Neural cell (in vitro differentiated cells): ENCODE measurements at regions not wholly inside any gene's neighbourhood (a gene's known extent, or its start where the extent isn't known, plus 50 kb on each side); places are given as distances from the start of the nearest gene placed in this dataset.

ENCODE experiments used
- H2AFZ ChIP-seq: fragments of 200-600, 300-800 bp; sonication (generic), shearing (Covaris generic); 2 replicates; pipeline ENCODE4 v1.6.0; 2014; ENCODE audit warnings: low read depth, mild to moderate bottlenecking, antibody characterized with exemption, low read length, moderate library complexity
- H3F3A ChIP-seq: fragments of 200-600 bp; shearing (Covaris generic); 2 replicates; pipeline ENCODE4 v1.6.1; 2016; ENCODE audit warnings: mild to moderate bottlenecking, moderate library complexity, mixed read lengths, antibody characterized with exemption, low read length; ENCODE audit not compliant: insufficient read depth, poor library complexity, severe bottlenecking
- H3K27ac ChIP-seq: fragments of 200-600, 300-800 bp; sonication (generic), shearing (Covaris generic); 2 replicates; pipeline ENCODE4 v1.5.1; 2014; ENCODE audit warnings: mild to moderate bottlenecking, low read length, moderate library complexity
- H3K27me3 ChIP-seq: fragments of 300-800, 200-600 bp; sonication (generic), shearing (Covaris generic); 2 replicates; pipeline ENCODE4 v1.6.0; 2014; ENCODE audit warnings: mild to moderate bottlenecking, low read depth, low read length, moderate library complexity; ENCODE audit not compliant: insufficient read depth
- H3K36me3 ChIP-seq: fragments of 300-800, 200-600 bp; sonication (generic), shearing (Covaris generic); 2 replicates; pipeline ENCODE4 v1.5.1; 2014; ENCODE audit warnings: mild to moderate bottlenecking, antibody characterized with exemption, low read length, moderate library complexity; ENCODE audit not compliant: insufficient read depth
- H3K4me2 ChIP-seq: fragments of 300-800, 200-600 bp; sonication (generic), shearing (Covaris generic); 2 replicates; pipeline ENCODE4 v1.6.0; 2014; ENCODE audit warnings: mild to moderate bottlenecking, low read length
- H3K4me3 ChIP-seq: fragments of 300-800, 200-600 bp; sonication (generic), shearing (Covaris generic); 2 replicates; pipeline ENCODE4 v1.5.1; 2014; ENCODE audit warnings: mild to moderate bottlenecking, low read length, moderate library complexity
- H3K79me2 ChIP-seq: fragments of 200-600 bp; shearing (Covaris generic); replicated peaks from 2 replicates; pipeline ENCODE4 v1.6.0; 2014; ENCODE audit warnings: mild to moderate bottlenecking, low read length, moderate library complexity; ENCODE audit not compliant: insufficient read depth
- H3K9ac ChIP-seq: fragments of 300-800, 200-600 bp; sonication (generic), shearing (Covaris generic); 2 replicates; pipeline ENCODE4 v1.6.1; 2016; ENCODE audit warnings: mild to moderate bottlenecking, low read length, mixed read lengths
- H3K9me2 ChIP-seq: fragments of 200-600 bp; shearing (Covaris generic); 2 replicates; pipeline ENCODE4 v1.6.1; 2016; ENCODE audit warnings: mild to moderate bottlenecking, low read length, mixed read lengths; ENCODE audit not compliant: insufficient read depth
- H3K9me3 ChIP-seq: fragments of 200-600, 300-800 bp; sonication (generic), shearing (Covaris generic); 2 replicates; pipeline ENCODE4 v1.6.1; 2016; ENCODE audit warnings: mild to moderate bottlenecking, mixed run types, low read length, moderate library complexity, mixed read lengths
- H4K20me1 ChIP-seq: fragments of 200-600 bp; shearing (Covaris generic); 2 replicates; pipeline ENCODE4 v1.6.1; 2016; ENCODE audit warnings: mild to moderate bottlenecking, mixed run types; ENCODE audit not compliant: insufficient read depth
- CTCF ChIP-seq: fragments of 450-650 bp; IDR thresholded peaks from 2 replicates; pipeline ENCODE4 v1.5.1; 2014; ENCODE audit warnings: antibody characterized with exemption, mild to moderate bottlenecking, moderate library complexity; ENCODE audit not compliant: poor library complexity, severe bottlenecking
- EP300 ChIP-seq: fragments of 450-650 bp; conservative IDR thresholded peaks from 2 replicates; pipeline ENCODE4 v1.6.1; 2014; ENCODE audit warnings: antibody characterized with exemption, mild to moderate bottlenecking, moderate library complexity; ENCODE audit not compliant: poor library complexity, severe bottlenecking
- EZH2 ChIP-seq: fragments of 200-600, 300-800 bp; shearing (Covaris generic), sonication (generic); IDR thresholded peaks from 2 replicates; pipeline ENCODE4 v1.6.1; 2014; ENCODE audit warnings: antibody characterized with exemption, low read length, borderline replicate concordance, mild to moderate bottlenecking; ENCODE audit not compliant: insufficient read depth, poor library complexity, severe bottlenecking
- MXI1 ChIP-seq: fragments of 450-650 bp; conservative IDR thresholded peaks from 2 replicates; pipeline ENCODE4 v1.6.1; 2014; ENCODE audit warnings: antibody characterized with exemption, mild to moderate bottlenecking; ENCODE audit not compliant: poor library complexity, severe bottlenecking
- POLR2AphosphoS5 ChIP-seq: IDR thresholded peaks from 2 replicates; pipeline ENCODE4 v1.6.1; 2012
- RAD21 ChIP-seq: fragments of 450-650 bp; conservative IDR thresholded peaks from 2 replicates; pipeline ENCODE4 v1.6.1; 2014; ENCODE audit warnings: antibody characterized with exemption, mild to moderate bottlenecking, moderate library complexity
- REST ChIP-seq: IDR thresholded peaks from 2 replicates; pipeline ENCODE4 v1.6.1; 2012; ENCODE audit warnings: borderline replicate concordance
- SMC3 ChIP-seq: fragments of 450-650 bp; conservative IDR thresholded peaks from 2 replicates; pipeline ENCODE4 v1.6.1; 2014; ENCODE audit warnings: antibody characterized with exemption, mild to moderate bottlenecking, moderate library complexity; ENCODE audit not compliant: poor library complexity
- TAF1 ChIP-seq: IDR thresholded peaks from 2 replicates; pipeline ENCODE4 v1.6.1; 2012; ENCODE audit warnings: low read depth

DNA sequence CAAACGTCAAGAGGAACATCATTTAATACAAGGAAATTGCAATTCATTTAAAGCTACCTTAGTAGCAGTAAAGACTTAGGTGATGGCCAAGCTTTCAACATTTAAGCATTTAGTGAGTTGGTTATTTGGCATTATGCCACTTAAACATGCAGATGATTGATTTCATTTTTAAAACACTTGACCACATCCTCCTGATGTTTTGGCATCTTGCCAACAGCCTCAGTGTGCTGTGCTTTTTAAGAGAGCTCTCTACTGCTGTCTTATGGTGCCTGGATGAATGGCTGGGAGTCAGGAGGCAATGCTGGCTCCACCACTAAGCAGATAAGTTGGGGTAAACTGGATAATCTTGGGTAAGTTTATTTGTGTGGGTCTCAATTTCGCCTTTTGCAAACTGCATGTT lies 364.5 kb downstream of the MAN2A1 start:
- Histone ChIP-seq H3K36me3 (no peaks in the 10 kb centered on the region), H3K27ac (no peak overlapping the region), H3K9me3 (no peaks in the 10 kb centered on the region), H3K27me3 (no peaks in the 10 kb centered on the region), H3K9me2 (no peaks in the 10 kb centered on the region), H3K9ac (no peak overlapping the region), H4K20me1 (no peaks in the 10 kb centered on the region), H3F3A (no peaks in the 10 kb centered on the region), H3K4me2 (no peak overlapping the region), H3K79me2 (no peaks in the 10 kb centered on the region), H2AFZ (no peak overlapping the region), H3K4me3 (no peak overlapping the region)
- TF ChIP-seq SMC3 (no peak), EZH2 (no peak), MXI1 (no peak), REST (no peak), RAD21 (no peak), POLR2AphosphoS5 (no peak), TAF1 (no peak), CTCF (no peak), EP300 (no peak)

GRCh38 chr5:110055302-110055701 lies 365.6 kb downstream of the MAN2A1 start:
- Histone ChIP-seq H3K36me3 (no peaks in the 10 kb centered on the region), H3K27ac (no peak overlapping the region), H3K9me3 (no peaks in the 10 kb centered on the region), H3K9ac (no peak overlapping the region), H2AFZ (no peak overlapping the region), H3K27me3 (no peaks in the 10 kb centered on the region), H4K20me1 (no peaks in the 10 kb centered on the region), H3K4me3 (no peak overlapping the region), H3K79me2 (no peaks in the 10 kb centered on the region), H3K9me2 (no peaks in the 10 kb centered on the region), H3K4me2 (no peak overlapping the region), H3F3A (no peaks in the 10 kb centered on the region)
- no peak for TF ChIP-seq EP300
- no peak for TF ChIP-seq EZH2
- TF ChIP-seq MXI1, result no peak
- TF ChIP-seq RAD21, result no peak
- no peak for TF ChIP-seq SMC3
